Neural progenitor cell (in vitro differentiated cells): ENCODE measurements at regions not wholly inside any gene's neighbourhood (a gene's known extent, or its start where the extent isn't known, plus 50 kb on each side); places are given as distances from the start of the nearest gene placed in this dataset.

ENCODE experiments used
- CTCF ChIP-seq: fragments of 200-600 bp; sonication (generic); IDR thresholded peaks from 2 replicates; pipeline ENCODE4 v1.5.1; 2017; ENCODE audit warnings: antibody characterized with exemption, mild to moderate bottlenecking
- EZH2 ChIP-seq: fragments of 200-600 bp; sonication (generic); IDR thresholded peaks from 2 replicates; pipeline ENCODE4 v1.6.1; 2017; ENCODE audit warnings: antibody characterized with exemption, mild to moderate bottlenecking, moderate library complexity
- EZH2phosphoT487 ChIP-seq: fragments of 200-600 bp; sonication (generic); IDR thresholded peaks from 2 replicates; pipeline ENCODE4 v1.6.1; 2017; ENCODE audit warnings: antibody characterized with exemption

GRCh38 chr17:34006126-34006525 is 249.0 kb upstream of the CCL2 start:
- no peak for TF ChIP-seq EZH2
- no peak for TF ChIP-seq EZH2phosphoT487
- no peak for TF ChIP-seq CTCF
